ENCODE measurements at regions not wholly inside any gene's neighbourhood (a gene's known extent, or its start where the extent isn't known, plus 50 kb on each side); places are given as distances from the start of the nearest gene placed in this dataset.

DNA sequence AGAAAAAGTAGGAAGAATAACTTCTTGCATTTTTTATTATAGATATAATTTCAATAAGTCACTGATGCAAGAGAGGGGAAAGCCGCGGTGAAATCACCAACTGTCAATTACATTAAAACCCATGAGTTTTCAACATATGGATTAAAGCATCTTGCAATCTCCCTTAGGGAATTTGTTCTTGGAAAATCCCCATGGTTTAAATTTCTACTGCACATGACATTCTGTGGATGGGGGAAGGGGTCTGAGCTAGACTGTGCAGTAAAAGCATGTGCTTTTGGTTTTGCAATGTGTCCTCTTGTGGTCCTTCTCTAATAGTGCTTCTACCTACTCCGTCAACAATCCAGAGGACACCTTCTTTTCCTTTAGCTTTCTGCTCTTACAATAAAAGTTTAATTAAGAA lies 894.0 kb downstream of the DCDC2C start:
- DNase-seq = no peak

- DNase-seq = no peak
Observed at GRCh38 chr2:4604767-4605166, 901.4 kb downstream of the DCDC2C start.

DNA sequence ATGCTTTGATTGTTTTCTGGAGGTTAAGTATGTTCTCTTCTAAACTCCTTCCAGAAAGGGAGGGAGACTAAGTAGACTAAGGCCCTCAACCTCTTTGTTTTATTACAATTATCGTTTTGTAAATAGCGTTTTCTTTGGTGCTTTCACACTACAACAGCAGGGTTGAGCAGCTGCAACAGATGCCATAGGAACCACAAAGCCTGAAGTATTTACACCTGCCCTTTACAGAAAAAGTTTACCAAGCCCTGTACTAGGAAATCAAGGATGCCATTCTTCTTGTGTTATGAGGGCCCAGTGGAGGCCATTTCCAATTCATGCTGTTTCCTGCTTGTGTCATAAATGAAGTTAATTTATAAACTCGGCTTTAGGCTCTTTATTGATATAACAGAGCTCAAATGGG lies 914.8 kb downstream of the DCDC2C start:
- DNase-seq = no peak

- no peak for DNase-seq
Observed at GRCh38 chr2:4618630-4619228, 915.4 kb downstream of the DCDC2C start.

DNA sequence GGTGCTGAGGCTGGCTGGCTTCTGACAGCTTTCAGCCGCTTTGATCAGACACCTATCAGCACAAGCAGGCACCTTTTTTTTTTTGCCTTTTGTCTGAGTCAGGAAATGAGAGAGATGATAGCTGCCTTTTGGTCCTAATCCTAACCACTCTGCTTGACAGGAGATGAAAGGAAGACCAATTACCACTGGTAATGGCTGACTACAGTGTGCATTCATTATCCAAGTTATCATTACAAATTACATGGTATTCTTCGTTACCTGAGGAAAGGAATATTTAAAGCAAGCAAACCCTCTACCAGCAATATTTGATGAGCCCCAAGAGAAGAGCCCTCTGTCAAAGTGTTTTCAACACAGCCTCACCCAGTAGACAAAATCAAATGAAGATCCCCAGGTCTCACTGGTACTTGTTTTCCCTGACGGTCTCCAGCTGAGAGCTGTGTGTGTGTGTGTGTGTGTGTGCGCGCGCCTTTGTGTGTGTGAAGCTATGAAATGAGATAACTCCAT lies 925.7 kb downstream of the DCDC2C start:
- DNase-seq = no peak

- DNase-seq = no peak
Observed at GRCh38 chr2:4635289-4635688, 931.9 kb downstream of the DCDC2C start.

DNA sequence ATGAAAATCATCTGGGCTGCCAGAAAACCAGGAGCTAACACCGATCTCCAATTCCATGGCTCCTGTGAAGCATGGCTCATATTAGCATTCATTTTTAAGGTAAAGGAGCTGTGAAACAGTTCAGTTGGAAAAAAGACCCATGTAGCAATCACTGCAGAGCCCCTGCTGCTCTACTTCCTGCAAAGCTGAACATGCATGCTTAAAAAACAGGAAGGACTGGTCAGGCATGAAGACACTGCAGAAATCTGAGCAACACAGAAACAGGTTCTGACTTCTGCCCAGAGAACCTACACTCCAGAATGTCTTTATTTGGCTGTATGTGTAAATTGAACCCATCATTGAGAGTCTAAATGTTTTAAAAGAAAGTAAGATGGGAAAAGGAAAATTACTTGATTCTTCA lies 950.6 kb downstream of the DCDC2C start:
- DNase-seq = no peak

- no peak for DNase-seq
Observed at GRCh38 chr2:4656326-4656725, 953.0 kb downstream of the DCDC2C start.

GRCh38 chr2:4662161-4662779 lies 958.9 kb downstream of the DCDC2C start:
- DNase-seq = no peak

DNA sequence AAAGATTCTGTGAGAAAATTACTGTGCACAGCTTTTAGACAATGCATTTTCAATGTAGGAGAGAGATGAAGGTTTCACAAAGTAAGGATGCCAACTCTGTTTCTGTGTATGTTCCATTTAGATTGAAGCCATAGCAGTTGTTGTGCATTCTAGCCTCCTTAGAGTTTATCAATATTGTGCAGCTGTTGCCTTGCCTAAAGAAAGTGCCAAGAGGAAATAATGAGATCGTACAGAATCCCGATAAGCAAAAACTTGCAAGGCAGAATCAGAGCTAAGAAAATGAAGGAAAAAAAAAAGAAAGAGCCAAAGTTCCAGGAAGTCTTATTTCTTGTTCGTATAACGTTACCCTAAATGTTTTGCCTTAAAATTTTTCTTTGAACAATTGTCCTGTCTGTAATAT lies 965.0 kb downstream of the DCDC2C start:
- DNase-seq = no peak

DNA sequence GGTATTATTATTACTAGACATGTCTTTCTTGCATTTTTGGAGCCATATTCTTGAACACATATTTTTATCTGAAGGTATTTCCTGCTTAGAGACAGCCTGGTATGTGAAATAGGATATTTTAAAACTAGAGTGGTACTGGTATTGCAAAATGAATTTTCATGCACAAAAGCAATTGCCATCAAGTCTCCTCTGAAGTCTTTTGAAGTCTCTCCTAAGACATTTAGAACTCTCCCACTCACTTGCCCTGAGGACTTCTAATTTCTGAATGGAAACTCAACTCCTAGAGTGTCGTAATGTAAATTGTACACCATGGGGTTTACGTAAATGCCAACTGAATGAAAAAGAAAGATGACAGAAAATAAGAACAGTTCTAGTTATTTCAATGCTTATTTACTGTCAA lies 967.0 kb downstream of the DCDC2C start:
- no peak for DNase-seq

DNA sequence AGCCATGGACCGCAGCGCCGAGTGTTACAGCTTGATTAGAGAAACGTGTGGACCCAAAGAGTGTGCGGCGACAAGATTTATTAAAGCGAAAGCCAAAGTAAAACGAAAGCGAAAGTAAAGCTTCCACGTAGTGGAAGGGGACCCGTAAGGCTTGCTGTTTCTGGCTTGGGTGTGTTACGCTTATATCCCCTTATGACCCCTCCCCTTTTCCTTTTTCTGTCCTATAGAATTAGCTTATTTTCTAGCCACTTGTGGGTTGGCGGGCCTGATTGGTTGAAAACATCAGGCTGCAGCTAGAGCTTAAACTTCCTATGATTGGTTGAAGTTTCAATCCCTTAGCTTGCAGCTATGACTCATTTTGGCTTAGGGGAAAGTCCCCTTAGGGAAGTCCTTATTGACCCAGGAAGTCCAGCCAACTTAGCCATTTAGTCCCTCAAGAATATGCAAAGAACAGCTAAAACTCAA lies 969.7 kb downstream of the DCDC2C start:
- no peak for DNase-seq

- no peak for DNase-seq
Observed at GRCh38 chr2:4674007-4674406, 970.6 kb downstream of the DCDC2C start.

DNA sequence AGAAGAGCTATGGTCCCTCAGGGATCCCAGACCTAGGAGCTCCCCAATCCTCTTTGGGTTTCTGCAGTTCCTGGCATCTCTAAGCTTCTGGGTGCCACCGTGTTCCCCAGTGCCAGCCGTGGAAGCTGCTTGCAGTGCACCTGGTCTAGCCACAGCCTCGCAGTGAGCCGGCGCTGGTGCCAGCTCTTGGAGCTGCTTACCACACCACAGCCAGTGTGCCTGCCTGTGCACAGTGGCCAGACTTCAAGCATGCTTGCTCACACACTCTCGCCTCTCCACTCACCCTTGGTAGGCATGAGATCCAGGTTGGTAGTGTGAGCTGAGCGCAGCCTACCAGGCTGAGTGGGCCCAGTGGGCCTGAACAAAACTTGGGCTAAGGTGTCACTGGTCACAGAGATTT lies 971.9 kb downstream of the DCDC2C start:
- DNase-seq = no peak

GRCh38 chr2:4678927-4679326 lies 975.6 kb downstream of the DCDC2C start:
- DNase-seq = no peak

DNA sequence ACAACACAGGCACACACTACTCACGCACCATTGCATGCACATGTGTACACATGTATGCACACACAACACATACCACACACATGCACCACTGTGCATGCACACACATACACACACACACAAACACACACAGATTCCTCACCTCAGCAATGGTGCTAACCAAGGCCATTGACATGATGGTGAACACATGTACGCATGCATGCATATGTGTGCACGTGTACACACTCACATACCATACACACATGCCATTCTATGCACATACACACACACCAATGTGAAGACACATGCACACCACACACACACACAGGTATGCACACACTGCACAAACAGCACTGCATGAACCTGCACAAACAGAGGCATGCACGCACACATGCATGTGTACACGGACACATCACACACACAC lies 976.0 kb downstream of the DCDC2C start:
- DNase-seq = no peak

DNA sequence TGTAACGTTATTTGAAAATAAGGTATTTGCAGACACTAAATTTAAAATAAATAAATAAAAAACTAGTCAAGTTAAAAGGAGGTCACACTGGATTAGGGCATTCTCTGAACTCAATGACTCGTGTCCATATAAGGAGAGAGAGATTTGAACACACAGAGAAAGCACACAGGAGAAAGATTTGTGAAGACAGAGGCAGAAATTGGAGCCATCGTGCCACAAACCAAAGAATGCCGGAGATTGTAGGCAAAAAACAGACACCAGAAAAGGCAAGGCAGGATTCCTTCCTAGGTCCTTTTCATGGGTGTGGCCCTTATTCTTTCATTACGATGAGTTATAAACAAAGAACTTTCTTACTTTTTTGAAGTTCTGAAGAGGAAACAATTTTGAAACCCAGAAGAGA lies 981.5 kb downstream of the DCDC2C start:
- no peak for DNase-seq

DNA sequence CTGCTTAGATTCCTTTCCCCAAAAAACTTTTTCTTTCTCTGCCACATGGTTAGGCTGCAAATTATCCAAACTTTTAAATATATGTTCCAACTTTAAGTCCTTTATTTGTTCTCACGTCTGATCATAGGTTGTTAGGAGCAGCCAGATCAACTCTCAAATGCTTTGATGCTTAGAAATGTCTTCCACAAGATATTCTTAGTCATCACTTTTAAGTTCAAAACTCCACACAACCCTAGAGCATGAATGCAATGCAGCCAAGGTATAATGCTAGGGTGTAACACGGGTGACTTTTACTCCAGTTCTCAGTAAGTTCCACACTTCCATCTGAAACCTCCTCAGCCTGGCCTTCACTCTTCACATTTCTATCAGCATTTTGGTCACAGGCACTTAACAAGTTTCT lies 987.5 kb downstream of the DCDC2C start:
- no peak for DNase-seq

- no peak for DNase-seq
Observed at GRCh38 chr2:4693266-4693665, 989.9 kb downstream of the DCDC2C start.

GRCh38 chr2:4695281-4695861 lies 992.0 kb downstream of the DCDC2C start:
- DNase-seq = no peak

DNA sequence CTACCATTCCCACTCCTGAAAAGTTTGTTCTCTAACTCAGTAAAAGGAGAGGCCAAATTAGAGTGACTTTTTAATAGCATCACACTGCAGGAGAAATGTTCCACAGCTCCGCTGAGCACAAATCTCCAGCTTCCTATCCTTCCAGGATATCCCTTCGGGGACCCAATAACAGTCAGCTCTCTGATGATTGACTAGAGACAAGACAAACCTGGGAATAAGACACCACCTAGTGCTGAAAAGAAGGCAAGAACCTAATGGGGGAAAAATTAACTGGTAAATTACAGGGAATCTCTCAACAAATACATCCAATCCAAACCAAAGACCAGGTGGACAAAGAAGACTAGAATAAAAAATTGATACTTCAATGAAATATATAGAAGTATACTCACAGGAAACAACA lies 977.1 kb upstream of the SOX11 start:
- no peak for DNase-seq

DNA sequence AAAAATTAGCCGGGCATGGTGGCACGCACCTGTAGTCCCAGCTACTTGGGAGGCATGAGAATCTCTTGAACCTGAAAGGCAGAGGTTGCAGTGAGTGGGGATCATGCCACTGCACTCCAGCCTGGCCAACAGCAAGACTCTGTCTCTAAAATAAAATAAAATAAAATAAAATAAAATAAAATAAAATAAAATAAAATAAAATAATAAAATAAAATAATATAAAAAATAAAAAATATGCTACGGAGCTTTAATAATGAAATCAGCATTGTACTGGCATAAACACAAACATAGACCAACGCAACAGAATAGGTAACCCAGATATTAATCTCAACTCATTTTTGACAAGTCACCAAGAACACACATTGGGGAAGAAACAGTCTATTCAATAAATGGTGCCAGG lies 973.4 kb upstream of the SOX11 start:
- DNase-seq = no peak

GRCh38 chr2:4725618-4726017 lies 966.6 kb upstream of the SOX11 start:
- no peak for DNase-seq

DNA sequence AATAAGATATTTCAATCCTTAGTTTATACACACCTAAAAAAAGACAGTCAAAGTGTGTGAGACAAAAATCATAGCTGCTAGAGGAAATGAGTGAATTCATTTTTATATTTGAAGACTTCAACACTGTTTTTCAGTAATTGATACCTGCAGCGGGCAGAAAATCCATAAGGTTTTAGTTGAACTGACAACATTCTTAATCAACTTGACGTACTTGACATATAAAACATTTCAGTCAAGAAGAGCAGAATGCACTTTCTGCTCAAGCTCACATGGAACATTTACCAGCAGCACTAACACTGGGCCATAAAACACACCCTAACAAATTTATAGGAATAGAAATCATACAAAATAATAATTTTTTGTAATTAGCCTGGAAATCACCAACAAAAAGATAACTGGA lies 959.6 kb upstream of the SOX11 start:
- no peak for DNase-seq
